Endothelial cell of umbilical vein (primary cell): ENCODE measurements at regions not wholly inside any gene's neighbourhood (a gene's known extent, or its start where the extent isn't known, plus 50 kb on each side); places are given as distances from the start of the nearest gene placed in this dataset.

Experiments
- BruUV-seq: library from RNA; stranded (reverse); fragments of 400-500 nt; replicated peaks from 2 replicates; lab custom pipeline; 2021; lab: Mats Ljungman, UMichigan
- CTCF ChIA-PET: fragments of 300-600, 350-600 bp; sonication (Branson Sonifier 250); formaldehyde crosslinking; loops from one replicate; lab custom pipeline; 2021; ENCODE audit warnings: antibody characterized with exemption, inconsistent platforms; lab: Charles Lee
- POLR2A ChIA-PET: fragments of 300-600, 350-600 bp; sonication (Branson Sonifier 250); formaldehyde crosslinking; loops from one replicate; lab custom pipeline; 2021; ENCODE audit warnings: antibody characterized with exemption, inconsistent platforms; lab: Charles Lee
- DNase-seq: peaks from one replicate; pipeline ENCODE4 v3.0.0-alpha.2; 2011; ENCODE audit warnings: low read depth, low spot score
- FAIRE-seq: peaks from 2 replicates; lab custom pipeline; 2011; peaks lifted over from hg19 to GRCh38; lab: Jason Lieb, UNC
- H2AFZ ChIP-seq: 2 replicates; pipeline ENCODE4 v1.6.0; 2012; ENCODE audit warnings: low read depth, low read length, control low read depth, inconsistent platforms
- H3K27ac ChIP-seq: 2 replicates; pipeline ENCODE4 v1.5.1; 2011; ENCODE audit warnings: low read depth, mild to moderate bottlenecking, control low read depth, low read length, moderate library complexity; ENCODE audit not compliant: insufficient read depth
- H3K27me3 ChIP-seq, 2 experiments: 2 replicates each; pipeline versions ENCODE4 v1.6.0 to v1.6.1; 2011; ENCODE audit warnings: low read length in 2 of 2, mixed read lengths in 1 of 2; ENCODE audit not compliant: control insufficient read depth in 2 of 2, insufficient read depth in 2 of 2
- H3K36me3 ChIP-seq, 2 experiments: 2 replicates in 1 of 2; 3 replicates in 1 of 2; pipeline ENCODE4 v1.5.1; 2011; ENCODE audit warnings: low read length in 2 of 2, mild to moderate bottlenecking in 1 of 2, moderate library complexity in 1 of 2; ENCODE audit not compliant: control insufficient read depth in 2 of 2, insufficient read depth in 2 of 2; ENCODE audit errors: extremely low read depth in 1 of 2
- H3K4me1 ChIP-seq: 3 replicates; pipeline ENCODE4 v1.5.1; 2011; ENCODE audit warnings: mild to moderate bottlenecking, low read length; ENCODE audit not compliant: control insufficient read depth, insufficient read depth; ENCODE audit errors: extremely low read depth
- H3K4me2 ChIP-seq: 2 replicates; pipeline ENCODE4 v1.6.1; 2011; ENCODE audit warnings: low read length, control low read depth, mixed read lengths; ENCODE audit not compliant: insufficient read depth
- H3K4me3 ChIP-seq, 3 experiments: fragments of 200-600 bp in 1 of 3; sonication (generic), shearing (Covaris generic) in 1 of 3; replicated peaks in 1 of 3; 2 replicates each; pipeline ENCODE4 v1.5.1; 2011 to 2016; ENCODE audit warnings: control low read depth in 3 of 3, low read length in 3 of 3, mild to moderate bottlenecking in 2 of 3, inconsistent platforms in 1 of 3, low read depth in 1 of 3, moderate library complexity in 1 of 3; ENCODE audit not compliant: insufficient read depth in 1 of 3
- H3K79me2 ChIP-seq: 2 replicates; pipeline ENCODE4 v1.6.0; 2012; ENCODE audit warnings: low read length, inconsistent platforms; ENCODE audit not compliant: control insufficient read depth, insufficient read depth
- H3K9ac ChIP-seq: replicated peaks from 2 replicates; pipeline ENCODE3; 2011; ENCODE audit warnings: low read length, control low read depth; ENCODE audit not compliant: insufficient read depth; ENCODE audit errors: extremely low read depth
- H3K9me1 ChIP-seq: replicated peaks from 3 replicates; pipeline ENCODE4 v1.6.0; 2011; ENCODE audit warnings: mild to moderate bottlenecking, low read length; ENCODE audit not compliant: control insufficient read depth, insufficient read depth; ENCODE audit errors: extremely low read depth
- H3K9me3 ChIP-seq: replicated peaks from 2 replicates; pipeline ENCODE4 v1.5.1; 2012; ENCODE audit warnings: low read length, inconsistent platforms; ENCODE audit not compliant: control insufficient read depth, insufficient read depth
- H4K20me1 ChIP-seq: replicated peaks from 2 replicates; pipeline ENCODE3; 2011; ENCODE audit warnings: mild to moderate bottlenecking, low read length; ENCODE audit not compliant: control insufficient read depth, insufficient read depth; ENCODE audit errors: extremely low read depth
- CTCF ChIP-seq, 2 donors: IDR thresholded peaks; 1 replicate in 1 of 2; 2 replicates in 1 of 2; pipeline ENCODE4 v1.5.1; 2011; ENCODE audit warnings: low read length in 2 of 2, mild to moderate bottlenecking in 2 of 2, moderate library complexity in 2 of 2, control low read depth in 1 of 2, inconsistent platforms in 1 of 2, low read depth in 1 of 2; ENCODE audit not compliant: insufficient read depth in 1 of 2; ENCODE audit errors: extremely low read depth in 1 of 2
- EZH2 ChIP-seq: IDR thresholded peaks from 2 replicates; pipeline ENCODE4 v1.6.1; 2012; ENCODE audit warnings: borderline replicate concordance, low read depth, mild to moderate bottlenecking, moderate library complexity, low read length, inconsistent platforms; ENCODE audit not compliant: severe bottlenecking
- FOS ChIP-seq: IDR thresholded peaks from 2 replicates; pipeline ENCODE4 v1.6.1; 2011; ENCODE audit warnings: mild to moderate bottlenecking, low read length, moderate library complexity, borderline replicate concordance; ENCODE audit not compliant: insufficient read depth
- JUN ChIP-seq: IDR thresholded peaks from 2 replicates; pipeline ENCODE4 v1.6.1; 2011; ENCODE audit warnings: borderline replicate concordance, low read depth; ENCODE audit not compliant: insufficient read length, insufficient read depth
- MYC ChIP-seq: IDR thresholded peaks from one replicate; pipeline ENCODE4 v1.6.1; 2011; ENCODE audit warnings: mild to moderate bottlenecking, low read depth, low read length
- POLR2A ChIP-seq: IDR thresholded peaks from 2 replicates; pipeline ENCODE4 v1.6.1; 2012; ENCODE audit warnings: low read depth, mild to moderate bottlenecking, control low read depth, low read length
- dilution Hi-C: fragments of 300-500 bp; cut with MboI; formaldehyde crosslinking; loops from one replicate; pipeline ENCODE4 v1.15.0; 2019; ENCODE audit warnings: low sequenced_read_pairs; ENCODE audit not compliant: extremely low pct_ligation_motif_present
- intact Hi-C: fragments of 100-400 bp; cut with micrococcal nuclease; formaldehyde crosslinking; loops from one replicate; pipeline ENCODE4 v1.10.0; 2022
- TF ChIP-seq, protein P1 (sequence below): IDR thresholded peaks from 2 replicates; pipeline ENCODE4 v1.6.1; 2011; ENCODE audit not compliant: insufficient read depth, insufficient read length

GRCh38 chr5:66426259-66427138 is 169.7 kb upstream of the MAST4 start:
- dilution Hi-C loops: no loop called here
- CTCF ChIA-PET: no interaction called here

More at GRCh38 chr5:66426259-66427138, 169.7 kb upstream of the MAST4 start:
- H3K4me1 ChIP-seq: no peaks in the 10 kb centered on the region
- H3K79me2 ChIP-seq: no peaks in the 10 kb centered on the region
- DNase-seq (no peak), FAIRE-seq (no peak)
- TF ChIP-seq, protein P1, sequence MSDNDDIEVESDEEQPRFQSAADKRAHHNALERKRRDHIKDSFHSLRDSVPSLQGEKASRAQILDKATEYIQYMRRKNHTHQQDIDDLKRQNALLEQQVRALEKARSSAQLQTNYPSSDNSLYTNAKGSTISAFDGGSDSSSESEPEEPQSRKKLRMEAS: no peak
- TF ChIP-seq FOS (no peak), EZH2 (no peak), MYC (no peak), POLR2A (no peak), JUN (no peak), CTCF (IDR thresholded peaks at IDR 0.05; ENCODE audit: extremely low read depth in 1 of 2, insufficient read depth in 1 of 2, low read depth in 1 of 2, low read length in 2 of 2) (no peak)
- no peaks in the 10 kb centered on the region for H4K20me1 ChIP-seq
- BruUV-seq: no TSS peak
- H3K9me1 ChIP-seq: no peaks in the 10 kb centered on the region
- H3K4me2 ChIP-seq: no peak overlapping the region
- no peak overlapping the region for H3K9ac ChIP-seq
- intact Hi-C loops: no loop called here
- H3K36me3 ChIP-seq: no peaks in the 10 kb centered on the region
- no peaks in the 10 kb centered on the region for H3K9me3 ChIP-seq
- no peak overlapping the region for H3K4me3 ChIP-seq
- H3K27ac ChIP-seq: no peak overlapping the region
- H2AFZ ChIP-seq: no peak overlapping the region
- POLR2A ChIA-PET: no interaction called here
- no peaks in the 10 kb centered on the region for H3K27me3 ChIP-seq
